Right renal cortex interstitium (tissue), 3 donors: ENCODE measurements at regions not wholly inside any gene's neighbourhood (a gene's known extent, or its start where the extent isn't known, plus 50 kb on each side); places are given as distances from the start of the nearest gene placed in this dataset.
"Not testable (repeated sequence)": the region's sequence is repeated elsewhere in the genome, so short reads cannot be mapped to it uniquely, and the experiment has no call there.

Experiments used
- DNase-seq, 3 donors: peaks; one replicate each; pipeline ENCODE4 v3.0.0-alpha.2; 2013; ENCODE audit warnings: low read depth in 3 of 3, low spot score in 2 of 3

GRCh38 chr2:89756616-89757015 is 1065.1 kb downstream of the RPIA start:
- not testable (repeated sequence) for DNase-seq

GRCh38 chr2:89758332-89759026 is 1067.0 kb downstream of the RPIA start:
- DNase-seq: not testable (repeated sequence)

- DNase-seq: not testable (repeated sequence)
These were observed 1069.3 kb downstream of the RPIA start for GRCh38 chr2:89760762-89761161.

- not testable (repeated sequence) for DNase-seq
These were observed 1069.7 kb downstream of the RPIA start for GRCh38 chr2:89761171-89761570.

- DNase-seq: not testable (repeated sequence)
These were observed 1070.4 kb downstream of the RPIA start for GRCh38 chr2:89761863-89762262.

GRCh38 chr2:89762461-89763253 is 1071.2 kb downstream of the RPIA start:
- not testable (repeated sequence) for DNase-seq

- DNase-seq: no peak
These were observed 1071.7 kb downstream of the RPIA start for GRCh38 chr2:89763254-89763580.

GRCh38 chr2:89763581-89764485 is 1072.4 kb downstream of the RPIA start:
- no peak for DNase-seq

GRCh38 chr2:89764571-89765360 is 1073.3 kb downstream of the RPIA start:
- not testable (repeated sequence) for DNase-seq

- DNase-seq: not testable (repeated sequence)
These were observed 1073.9 kb downstream of the RPIA start for GRCh38 chr2:89765361-89765718.

- not testable (repeated sequence) for DNase-seq
These were observed 1074.9 kb downstream of the RPIA start for GRCh38 chr2:89766141-89766990.

- not testable (repeated sequence) for DNase-seq
These were observed 1075.6 kb downstream of the RPIA start for GRCh38 chr2:89767058-89767457.

GRCh38 chr2:89767572-89768435 is 1076.3 kb downstream of the RPIA start:
- no peak for DNase-seq

GRCh38 chr2:89775885-89776284 is 1084.4 kb downstream of the RPIA start:
- no peak for DNase-seq

GRCh38 chr2:89780318-89780717 is 1088.8 kb downstream of the RPIA start:
- no peak for DNase-seq

- DNase-seq: no peak
These were observed 1090.5 kb downstream of the RPIA start for GRCh38 chr2:89781962-89782361.

- DNase-seq: no peak
These were observed 1093.5 kb downstream of the RPIA start for GRCh38 chr2:89784960-89785359.

GRCh38 chr2:89785528-89785927 is 1094.1 kb downstream of the RPIA start:
- not testable (repeated sequence) for DNase-seq
